ENCODE measurements at regions not wholly inside any gene's neighbourhood (a gene's known extent, or its start where the extent isn't known, plus 50 kb on each side); places are given as distances from the start of the nearest gene placed in this dataset.

DNA sequence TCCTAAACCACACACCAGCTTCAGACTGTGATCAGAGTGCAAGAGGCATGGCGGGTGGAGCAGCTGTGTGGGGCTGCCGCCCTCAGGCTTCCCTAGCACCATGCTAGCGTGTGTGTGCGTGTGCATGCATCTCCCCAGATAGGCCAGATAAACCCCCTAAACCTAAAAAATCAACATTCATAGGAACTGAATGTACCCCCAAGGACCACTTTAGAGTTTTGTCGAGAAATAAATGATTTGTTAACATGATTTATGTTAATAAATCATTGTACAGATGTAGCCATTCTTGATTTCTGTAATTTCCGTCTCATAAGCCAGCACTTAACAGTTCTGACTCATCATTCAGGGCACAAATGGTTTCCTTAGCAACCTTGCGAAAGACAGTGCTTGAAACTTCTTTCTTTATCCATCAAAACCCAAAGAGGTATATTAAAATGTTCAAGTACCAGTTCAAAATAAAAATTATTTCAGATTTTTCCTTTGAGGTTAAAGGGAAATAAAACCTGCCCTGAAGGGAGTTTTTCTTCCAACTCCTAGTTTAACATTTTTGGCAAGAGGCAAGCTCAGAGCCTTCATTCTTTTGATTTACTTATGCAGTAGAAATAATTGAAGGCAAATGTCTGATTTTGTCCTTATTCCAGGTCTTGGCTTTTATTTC is 206.2 kb upstream of the RGS6 start:
- TF ChIP-seq, protein P1, sequence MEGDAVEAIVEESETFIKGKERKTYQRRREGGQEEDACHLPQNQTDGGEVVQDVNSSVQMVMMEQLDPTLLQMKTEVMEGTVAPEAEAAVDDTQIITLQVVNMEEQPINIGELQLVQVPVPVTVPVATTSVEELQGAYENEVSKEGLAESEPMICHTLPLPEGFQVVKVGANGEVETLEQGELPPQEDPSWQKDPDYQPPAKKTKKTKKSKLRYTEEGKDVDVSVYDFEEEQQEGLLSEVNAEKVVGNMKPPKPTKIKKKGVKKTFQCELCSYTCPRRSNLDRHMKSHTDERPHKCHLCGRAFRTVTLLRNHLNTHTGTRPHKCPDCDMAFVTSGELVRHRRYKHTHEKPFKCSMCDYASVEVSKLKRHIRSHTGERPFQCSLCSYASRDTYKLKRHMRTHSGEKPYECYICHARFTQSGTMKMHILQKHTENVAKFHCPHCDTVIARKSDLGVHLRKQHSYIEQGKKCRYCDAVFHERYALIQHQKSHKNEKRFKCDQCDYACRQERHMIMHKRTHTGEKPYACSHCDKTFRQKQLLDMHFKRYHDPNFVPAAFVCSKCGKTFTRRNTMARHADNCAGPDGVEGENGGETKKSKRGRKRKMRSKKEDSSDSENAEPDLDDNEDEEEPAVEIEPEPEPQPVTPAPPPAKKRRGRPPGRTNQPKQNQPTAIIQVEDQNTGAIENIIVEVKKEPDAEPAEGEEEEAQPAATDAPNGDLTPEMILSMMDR (conservative IDR thresholded peaks at IDR 0.05) = no peak
- H3K27ac Mint-ChIP-seq (ENCODE audit: unreplicated experiment) = no peak overlapping the region
- peaks cover under 1% of the 10 kb centered on the region for H3K4me1 Mint-ChIP-seq
- DNase-seq (ENCODE audit: low read depth, low spot score) = no peak
- no peaks in the 10 kb centered on the region for H3K9me3 Mint-ChIP-seq
- no peaks in the 10 kb centered on the region for H3K27me3 Mint-ChIP-seq (ENCODE audit: low read depth)
- no peak overlapping the region for H3K4me3 Mint-ChIP-seq
- peaks cover 20% of the 10 kb centered on the region for H3K36me3 Mint-ChIP-seq (ENCODE audit: low read depth)

DNA sequence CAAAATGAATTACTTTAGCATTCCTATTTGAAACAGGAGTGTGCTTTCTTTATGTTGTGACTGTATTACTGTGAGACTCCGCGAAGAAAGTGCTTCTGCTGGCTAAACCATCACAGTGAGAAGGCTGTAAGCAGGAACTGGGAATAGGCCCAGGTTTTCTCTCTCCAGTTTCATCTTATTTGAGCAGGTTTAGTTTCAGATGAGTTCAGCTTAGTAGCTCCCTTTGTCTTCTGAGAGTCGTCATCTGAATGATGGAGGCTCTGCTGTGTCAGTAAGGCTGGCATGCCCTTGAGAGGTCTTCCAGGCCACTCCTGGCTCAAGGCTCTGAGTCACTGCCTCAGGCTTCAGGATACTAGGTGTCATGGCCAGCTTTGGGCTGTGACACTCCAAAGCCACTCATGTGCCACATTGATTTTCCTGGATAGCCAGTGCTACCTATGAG is 205.6 kb upstream of the RGS6 start:
- Mint-ChIP-seq H3K27ac (ENCODE audit: unreplicated experiment) (no peak overlapping the region), H3K4me1 (no peaks in the 10 kb centered on the region), H3K9me3 (no peaks in the 10 kb centered on the region), H3K4me3 (no peak overlapping the region), H3K36me3 (ENCODE audit: low read depth) (peaks cover 25% of the 10 kb centered on the region), H3K27me3 (ENCODE audit: low read depth) (no peaks in the 10 kb centered on the region)
- no peak for DNase-seq (ENCODE audit: low read depth, low spot score)
- TF ChIP-seq, protein P1 (conservative IDR thresholded peaks at IDR 0.05) = no peak

DNA sequence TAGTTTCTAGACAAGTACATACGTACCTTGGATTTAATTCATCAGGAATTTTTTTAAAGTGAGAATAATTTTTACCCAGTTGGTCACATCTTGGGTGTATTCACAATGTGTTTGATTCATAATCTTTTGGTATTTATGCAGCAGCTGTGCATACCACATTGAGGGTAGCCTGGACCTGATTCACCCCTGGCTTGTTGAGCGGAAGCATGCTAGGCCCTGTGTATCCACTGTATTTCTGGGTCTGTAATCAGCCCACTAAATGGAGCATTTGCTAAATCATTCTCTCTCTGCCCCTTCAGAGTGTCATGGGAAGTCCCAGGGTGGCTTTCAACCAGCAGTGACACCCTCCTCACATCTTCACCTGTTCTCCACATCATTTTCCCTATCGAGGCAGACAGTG is 203.8 kb upstream of the RGS6 start:
- peaks cover 26% of the 10 kb centered on the region for H3K36me3 Mint-ChIP-seq (ENCODE audit: low read depth)
- no peaks in the 10 kb centered on the region for H3K27me3 Mint-ChIP-seq (ENCODE audit: low read depth)
- no peak overlapping the region for H3K27ac Mint-ChIP-seq (ENCODE audit: unreplicated experiment)
- H3K9me3 Mint-ChIP-seq = no peaks in the 10 kb centered on the region
- no peak for DNase-seq (ENCODE audit: low read depth, low spot score)
- H3K4me1 Mint-ChIP-seq = no peaks in the 10 kb centered on the region
- TF ChIP-seq, protein P1 (conservative IDR thresholded peaks at IDR 0.05) = no peak
- no peak overlapping the region for H3K4me3 Mint-ChIP-seq

DNA sequence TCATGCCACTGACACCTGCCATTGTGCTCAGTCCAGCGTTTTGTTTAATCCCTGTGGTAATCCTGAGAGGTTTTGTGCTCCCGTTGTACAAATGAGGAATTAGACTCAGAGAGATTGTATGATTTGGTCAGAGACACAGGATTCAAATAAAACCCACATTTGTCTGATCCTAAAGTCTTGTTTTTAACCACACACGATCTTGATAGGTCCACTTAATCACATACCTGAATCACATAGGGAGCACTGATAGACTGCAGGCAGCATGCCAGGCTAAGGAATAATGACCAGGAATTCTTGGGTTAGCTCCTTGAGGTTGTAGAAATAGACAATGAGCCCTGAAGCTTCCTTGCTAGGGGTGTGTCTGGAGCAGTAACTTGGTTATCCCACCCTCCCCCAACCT is 202.6 kb upstream of the RGS6 start:
- H3K27me3 Mint-ChIP-seq (ENCODE audit: low read depth) = no peaks in the 10 kb centered on the region
- peaks cover 26% of the 10 kb centered on the region for H3K36me3 Mint-ChIP-seq (ENCODE audit: low read depth)
- H3K27ac Mint-ChIP-seq (ENCODE audit: unreplicated experiment) = no peak overlapping the region
- TF ChIP-seq, protein P1 (conservative IDR thresholded peaks at IDR 0.05) = no peak
- no peak overlapping the region for H3K4me3 Mint-ChIP-seq
- H3K9me3 Mint-ChIP-seq = no peaks in the 10 kb centered on the region
- no peak for DNase-seq (ENCODE audit: low read depth, low spot score)
- no peaks in the 10 kb centered on the region for H3K4me1 Mint-ChIP-seq

DNA sequence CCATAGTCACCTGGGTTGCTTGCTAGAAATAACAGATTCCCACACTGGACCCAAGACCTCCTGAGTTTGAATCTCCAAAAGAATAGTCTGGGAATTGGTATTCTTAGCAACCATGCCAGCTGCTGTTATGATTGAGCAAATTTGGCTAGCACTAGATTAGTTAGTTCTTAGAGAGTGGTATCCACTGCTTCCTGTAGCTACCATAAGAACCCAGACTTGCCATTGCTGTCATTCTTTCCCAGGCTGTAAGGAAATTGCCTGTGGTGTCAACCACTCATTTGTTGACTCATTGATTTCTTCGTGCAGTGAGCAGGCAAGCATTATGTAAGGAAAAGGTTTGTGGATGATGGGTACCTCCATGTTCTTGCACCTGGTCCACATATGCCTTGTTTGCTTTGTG is 201.8 kb upstream of the RGS6 start:
- no peak for DNase-seq (ENCODE audit: low read depth, low spot score)
- Mint-ChIP-seq H3K27me3 (ENCODE audit: low read depth) (no peaks in the 10 kb centered on the region), H3K27ac (ENCODE audit: unreplicated experiment) (no peak overlapping the region), H3K4me3 (no peak overlapping the region), H3K9me3 (no peaks in the 10 kb centered on the region), H3K4me1 (no peaks in the 10 kb centered on the region), H3K36me3 (ENCODE audit: low read depth) (peaks cover 19% of the 10 kb centered on the region)
- TF ChIP-seq, protein P1 (conservative IDR thresholded peaks at IDR 0.05) = no peak

Data from neural crest cell (in vitro differentiated cells).